GM12872 (cell line): ENCODE measurements at regions not wholly inside any gene's neighbourhood (a gene's known extent, or its start where the extent isn't known, plus 50 kb on each side); places are given as distances from the start of the nearest gene placed in this dataset.

Source experiments
- CTCF ChIP-seq: IDR thresholded peaks from 3 replicates; pipeline ENCODE4 v1.5.1; 2011; ENCODE audit warnings: low read depth, mild to moderate bottlenecking, low read length, moderate library complexity; ENCODE audit not compliant: insufficient read depth

- TF ChIP-seq CTCF: no peak
These were observed 488.7 kb upstream of the AGTR1 start for GRCh38 chr3:148208975-148209374.

- TF ChIP-seq CTCF: no peak
These were observed 486.0 kb upstream of the AGTR1 start for GRCh38 chr3:148211725-148212124.

- TF ChIP-seq CTCF: no peak
These were observed 483.0 kb upstream of the AGTR1 start for GRCh38 chr3:148214705-148215104.

- TF ChIP-seq CTCF: no peak
These were observed 480.4 kb upstream of the AGTR1 start for GRCh38 chr3:148217317-148217716.

- TF ChIP-seq CTCF: no peak
These were observed 479.5 kb upstream of the AGTR1 start for GRCh38 chr3:148218222-148218621.

- TF ChIP-seq CTCF: no peak
These were observed 477.7 kb upstream of the AGTR1 start for GRCh38 chr3:148219999-148220398.

GRCh38 chr3:148221303-148221702 lies 476.4 kb upstream of the AGTR1 start:
- TF ChIP-seq CTCF: no peak

GRCh38 chr3:148223266-148223665 lies 474.4 kb upstream of the AGTR1 start:
- no peak for TF ChIP-seq CTCF
